ENCODE measurements at regions not wholly inside any gene's neighbourhood (a gene's known extent, or its start where the extent isn't known, plus 50 kb on each side); places are given as distances from the start of the nearest gene placed in this dataset.

DNA sequence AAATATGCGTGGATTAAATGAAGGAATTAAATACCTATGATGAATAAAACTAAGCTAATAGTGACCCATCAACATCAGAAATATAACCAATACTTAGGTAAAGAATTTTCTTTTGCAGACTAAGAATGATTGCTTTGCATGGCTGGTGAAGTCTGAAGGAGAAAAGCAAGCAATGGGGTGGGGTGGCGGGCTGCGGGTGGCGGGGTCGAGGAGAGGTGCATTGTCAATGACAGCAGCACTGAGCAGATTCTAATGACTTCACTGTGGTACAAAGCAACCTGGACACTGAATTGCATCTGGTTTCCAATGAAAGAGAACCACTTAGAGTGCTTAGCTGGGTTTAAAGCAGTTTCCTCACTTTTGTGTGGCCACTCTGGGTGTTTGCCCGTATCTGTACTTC is 171.5 kb upstream of the IL12A start:
- no peak for DNase-seq (ENCODE audit: low read depth in 2 of 2)

- no peak for DNase-seq (ENCODE audit: low read depth in 2 of 2)
Observed at GRCh38 chr3:159817571-159817970, 171.1 kb upstream of the IL12A start.

DNA sequence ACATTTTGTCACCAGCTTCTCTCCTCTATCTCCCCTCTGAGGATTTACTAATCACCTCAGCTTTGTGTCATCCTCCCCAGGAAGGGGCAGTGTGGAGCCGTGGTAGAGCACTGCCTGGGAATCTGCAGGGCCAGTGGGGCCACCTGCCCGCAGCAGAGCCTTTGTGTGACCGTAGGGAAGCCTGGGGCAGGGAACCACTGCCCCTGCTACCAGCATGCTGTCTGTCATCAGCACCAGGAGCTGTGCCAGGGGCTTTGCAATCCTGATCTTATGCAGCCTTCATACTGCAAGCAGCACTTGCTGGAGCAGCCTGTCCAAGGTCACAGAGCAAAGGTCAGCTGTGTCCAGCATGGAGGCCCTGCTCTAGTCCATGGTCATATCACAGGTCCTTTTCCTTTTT is 170.2 kb upstream of the IL12A start:
- no peak for DNase-seq (ENCODE audit: low read depth in 2 of 2)

- DNase-seq (ENCODE audit: low read depth in 2 of 2) = no peak
Observed at GRCh38 chr3:159818997-159819500, 169.6 kb upstream of the IL12A start.

DNA sequence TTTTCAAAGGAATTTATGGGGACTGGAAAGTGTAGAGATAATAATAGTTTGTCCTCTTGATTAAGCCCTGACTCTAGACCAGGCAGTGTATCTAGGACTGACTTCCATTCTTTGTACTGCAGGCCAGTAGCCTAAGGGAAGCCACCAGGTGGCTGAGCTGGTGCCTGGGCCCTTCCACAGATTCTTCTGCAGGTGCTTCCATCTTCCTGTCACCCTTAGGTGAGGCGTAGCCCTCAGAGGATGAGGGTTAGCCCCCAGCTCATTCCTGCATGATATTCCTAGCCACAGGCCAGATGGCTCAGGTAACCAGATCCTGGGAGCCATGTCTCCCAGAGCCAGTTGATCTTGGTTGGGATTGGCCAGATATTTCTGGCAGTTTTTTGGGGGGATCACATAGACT is 169.0 kb upstream of the IL12A start:
- no peak for DNase-seq (ENCODE audit: low read depth in 2 of 2)

DNA sequence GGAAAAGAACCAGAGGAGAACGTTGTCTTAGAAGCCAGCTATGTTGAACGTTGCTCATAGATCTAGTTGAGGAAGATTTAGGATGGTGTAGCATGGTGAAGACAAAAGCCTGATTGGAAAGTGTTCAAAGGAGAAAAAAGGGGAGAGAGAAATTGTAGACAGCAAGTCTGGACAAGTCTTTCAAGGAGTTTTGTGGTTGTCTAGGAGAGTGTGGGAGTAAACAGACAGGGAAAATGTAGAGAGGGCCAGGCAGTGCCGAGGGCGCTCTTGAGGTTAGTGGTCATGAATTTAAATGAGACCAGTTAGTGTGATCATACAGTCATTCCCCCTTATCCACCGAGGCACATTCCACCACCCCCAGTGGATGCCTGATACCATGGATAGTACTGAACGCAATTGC is 167.5 kb upstream of the IL12A start:
- DNase-seq (ENCODE audit: low read depth in 2 of 2) = no peak

DNA sequence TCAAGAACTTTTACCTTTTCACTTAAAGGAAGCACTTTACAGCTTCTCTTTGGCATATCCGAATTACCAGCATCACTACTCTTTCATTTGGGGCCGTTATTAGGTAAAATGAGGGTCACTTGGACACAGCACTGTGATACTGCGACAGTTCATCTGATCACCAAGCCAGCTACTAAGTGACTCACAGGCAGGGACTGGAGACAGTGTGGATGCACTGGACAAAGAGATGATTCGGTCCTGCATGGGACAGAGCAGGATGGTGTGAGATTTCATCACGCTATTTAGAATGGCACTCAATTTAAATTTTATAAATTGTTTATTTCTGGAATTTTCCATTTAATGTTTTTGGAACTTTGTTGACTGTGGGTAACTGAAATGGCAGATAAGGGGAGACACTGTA is 166.9 kb upstream of the IL12A start:
- DNase-seq (ENCODE audit: low read depth in 2 of 2) = no peak

GRCh38 chr3:159823780-159824179 is 164.9 kb upstream of the IL12A start:
- DNase-seq (ENCODE audit: low read depth in 2 of 2) = no peak

DNA sequence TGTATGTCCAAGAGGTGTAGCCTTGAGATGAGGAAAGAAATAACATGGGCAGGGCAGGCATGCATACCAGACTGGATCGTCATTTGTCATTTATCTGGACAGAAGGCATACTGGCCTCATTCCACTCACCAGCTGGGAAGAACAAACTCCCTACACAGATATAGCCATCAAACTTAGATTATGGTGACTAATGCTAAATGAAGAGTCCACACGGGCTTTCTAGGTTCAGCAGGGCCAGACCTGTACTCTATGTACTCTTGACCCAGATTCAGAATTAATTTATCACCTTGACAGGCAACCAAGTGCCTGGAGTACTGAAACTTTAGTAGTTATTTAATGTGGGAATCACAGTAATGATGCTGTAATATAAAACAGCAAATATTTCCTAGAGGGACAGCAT is 164.3 kb upstream of the IL12A start:
- no peak for DNase-seq (ENCODE audit: low read depth in 2 of 2)

DNA sequence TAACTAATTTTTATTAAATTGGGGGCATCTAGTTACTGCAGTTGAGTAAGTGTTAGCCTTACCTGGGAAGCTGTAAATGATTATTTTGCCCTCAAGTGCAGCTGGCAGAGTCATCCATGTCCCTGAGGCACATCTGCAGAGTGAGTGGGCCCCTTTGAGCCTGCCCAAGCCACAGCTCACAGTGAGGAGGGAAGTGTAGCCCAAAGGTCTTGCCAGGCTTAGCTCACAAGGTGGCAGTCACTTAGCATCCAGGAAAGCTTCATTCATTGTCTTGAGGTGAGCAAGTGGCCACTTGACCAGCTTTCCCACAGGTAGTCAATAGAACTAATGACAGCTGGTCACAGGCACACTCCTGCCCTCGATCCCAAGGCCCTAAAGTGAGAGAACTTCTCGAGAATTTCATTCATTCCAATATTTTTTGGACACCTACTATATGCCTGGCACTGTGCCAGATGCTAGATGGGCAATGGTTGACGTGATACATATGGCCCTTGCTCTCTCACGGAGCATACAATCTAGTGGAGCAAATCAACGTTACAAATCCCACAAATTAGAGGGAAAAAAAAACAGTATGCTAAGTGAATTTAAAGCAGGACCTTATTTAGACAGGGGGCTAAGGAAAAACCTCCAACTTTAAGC is 163.3 kb upstream of the IL12A start:
- DNase-seq (ENCODE audit: low read depth in 2 of 2) = no peak

- DNase-seq (ENCODE audit: low read depth in 2 of 2) = no peak
Observed at GRCh38 chr3:159828542-159828943, 160.1 kb upstream of the IL12A start.

DNA sequence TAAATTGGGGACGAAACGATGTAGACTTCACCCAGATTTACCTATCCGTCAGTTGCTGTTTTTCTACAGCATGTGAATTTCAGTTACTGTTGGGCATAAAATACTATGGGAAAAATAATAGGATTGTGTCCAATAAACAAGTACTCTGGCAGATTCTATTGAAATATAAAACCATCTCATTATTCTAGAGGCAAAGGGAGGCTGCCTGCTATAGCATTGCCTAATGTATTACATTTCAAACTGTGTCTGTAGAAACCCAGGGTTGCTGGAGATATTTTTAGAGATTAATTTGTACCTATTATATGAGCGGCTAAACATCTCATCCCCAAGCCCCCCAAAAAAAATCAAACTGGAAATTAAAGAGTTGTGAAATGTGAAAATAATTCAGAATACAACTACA is 159.6 kb upstream of the IL12A start:
- no peak for DNase-seq (ENCODE audit: low read depth in 2 of 2)

GRCh38 chr3:159829539-159830227 is 159.0 kb upstream of the IL12A start:
- no peak for DNase-seq (ENCODE audit: low read depth in 2 of 2)

DNA sequence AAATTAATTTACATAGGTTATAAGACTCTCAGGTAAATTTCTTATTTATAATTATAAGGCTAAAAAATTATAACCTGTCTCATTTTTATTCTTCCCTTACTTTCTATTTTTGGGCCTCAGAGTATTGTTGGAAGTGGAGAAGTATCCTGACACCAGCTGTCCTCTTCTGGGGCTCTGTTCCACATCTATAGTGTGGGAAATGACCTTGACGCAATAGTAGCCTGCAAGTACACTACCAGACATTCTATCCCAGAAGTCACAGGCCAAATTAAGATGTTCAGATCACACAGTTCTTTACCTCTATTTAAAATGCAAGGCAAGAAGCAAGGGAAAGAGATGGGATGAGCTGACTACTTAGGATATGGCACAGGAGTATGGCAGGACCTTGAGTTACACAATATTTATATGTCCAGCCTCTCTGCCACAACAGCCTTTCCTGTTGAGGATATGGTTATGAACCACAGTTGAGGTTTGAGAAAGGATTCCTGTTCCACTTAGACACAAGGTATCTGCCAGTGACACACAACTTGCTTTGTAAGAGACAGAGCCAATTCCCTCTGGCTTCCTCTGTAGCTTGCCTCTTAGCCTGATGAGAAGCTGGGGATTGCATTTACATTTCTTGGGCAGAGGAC is 158.0 kb upstream of the IL12A start:
- DNase-seq (ENCODE audit: low read depth in 2 of 2) = no peak

DNA sequence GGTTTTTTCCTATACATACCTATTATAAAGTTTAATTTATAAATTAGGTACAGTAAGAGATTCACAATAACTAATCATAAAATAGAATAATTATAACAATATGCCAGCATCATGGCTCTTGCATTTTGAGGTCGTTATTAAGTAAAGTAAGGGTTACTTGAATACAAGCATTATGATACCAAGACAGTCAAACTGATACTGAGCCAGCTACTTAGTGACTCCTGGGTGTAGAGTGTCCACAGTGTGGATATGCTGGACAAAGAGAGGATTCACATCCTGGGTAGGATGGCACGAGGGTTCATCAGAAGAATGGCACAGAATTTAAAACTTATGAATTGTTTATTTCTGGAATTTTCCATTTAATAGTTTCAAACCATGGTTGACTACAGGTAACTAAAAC is 157.2 kb upstream of the IL12A start:
- no peak for DNase-seq (ENCODE audit: low read depth in 2 of 2)

GRCh38 chr3:159832024-159832423 is 156.6 kb upstream of the IL12A start:
- no peak for DNase-seq (ENCODE audit: low read depth in 2 of 2)

DNA sequence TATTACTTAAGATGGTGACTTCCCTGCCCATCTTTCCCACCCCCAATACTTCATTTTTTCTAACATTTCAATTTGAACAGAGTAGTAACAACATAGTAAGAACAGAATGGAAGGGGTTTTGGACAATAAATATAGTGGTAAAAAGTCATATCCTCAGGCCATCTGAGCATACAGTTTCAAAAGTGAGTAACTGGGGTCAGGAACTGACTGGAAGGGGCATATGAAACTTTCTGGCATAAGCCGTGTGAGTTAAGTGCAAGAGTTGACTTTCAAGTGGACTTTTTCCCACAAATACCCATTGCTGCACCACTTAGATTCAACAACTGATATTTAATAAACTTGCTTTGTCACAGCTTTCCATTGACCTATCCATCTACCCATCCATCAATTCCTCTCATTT is 153.5 kb upstream of the IL12A start:
- no peak for DNase-seq (ENCODE audit: low read depth in 2 of 2)

DNA sequence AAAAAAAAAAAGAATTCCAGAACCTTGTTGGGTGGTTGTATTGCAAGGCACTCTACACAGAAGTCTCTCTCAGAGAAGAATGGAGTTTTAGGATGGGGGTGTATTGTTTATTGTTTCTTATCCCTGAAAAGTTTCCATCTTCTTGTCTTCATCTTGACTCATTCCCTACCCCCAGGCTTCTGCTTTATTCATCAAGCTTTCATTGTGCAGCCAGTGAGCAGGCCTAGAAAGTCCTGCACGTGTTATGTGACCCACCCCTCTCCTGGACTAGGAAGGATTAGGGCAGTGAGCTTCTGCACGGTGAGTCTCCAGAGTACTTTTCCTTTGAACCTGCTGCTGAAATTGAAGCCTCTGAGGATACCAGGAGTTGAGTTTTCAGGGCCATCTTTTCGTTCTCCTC is 150.9 kb upstream of the IL12A start:
- no peak for DNase-seq (ENCODE audit: low read depth in 2 of 2)

DNA sequence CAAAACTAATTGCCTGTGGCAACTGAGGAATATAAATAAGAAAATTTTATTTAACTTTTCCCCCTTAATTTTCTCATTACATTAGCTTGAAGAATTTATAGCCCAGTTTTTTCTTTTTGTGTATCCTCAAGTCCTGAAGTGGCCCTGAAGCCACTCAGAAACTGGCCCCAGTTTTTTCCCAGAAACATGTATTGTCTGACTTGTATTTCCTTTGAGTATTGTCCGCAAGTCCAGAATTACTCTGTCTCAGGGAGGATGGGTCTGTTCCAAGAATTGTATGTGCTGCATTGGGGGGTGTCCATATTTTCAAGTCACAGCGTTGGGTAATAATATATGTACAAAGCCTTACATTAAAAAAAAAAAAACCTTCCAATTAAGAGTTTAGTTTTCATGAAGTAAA is 149.7 kb upstream of the IL12A start:
- no peak for DNase-seq (ENCODE audit: low read depth in 2 of 2)

GRCh38 chr3:159839561-159840379 is 148.9 kb upstream of the IL12A start, which contains the start of gene SCHIP1:
TSS of gene SCHIP1 (plus strand) at chr3:159839861.
- DNase-seq (ENCODE audit: low read depth in 2 of 2) = no peak

- DNase-seq (ENCODE audit: low read depth in 2 of 2) = no peak
Observed at GRCh38 chr3:159840703-159841299, 147.8 kb upstream of the IL12A start.

DNA sequence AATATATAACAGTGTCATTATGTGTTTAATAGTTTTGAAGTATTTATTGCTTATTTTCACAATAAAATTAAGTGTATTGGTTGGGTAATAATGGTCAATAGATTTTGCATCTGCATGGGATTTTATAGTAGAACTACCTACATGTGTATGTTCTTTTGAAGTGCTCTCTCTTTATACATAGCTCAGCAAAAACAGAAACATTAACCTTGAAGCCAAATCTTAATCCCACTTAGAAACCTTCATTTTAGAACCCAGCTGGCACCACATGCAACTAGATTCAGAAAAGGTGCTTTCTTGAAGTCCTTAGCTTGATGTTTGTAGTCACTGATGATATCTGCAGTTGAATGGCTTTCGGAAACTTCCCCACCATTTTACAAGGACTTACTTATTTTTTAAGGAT is 146.9 kb upstream of the IL12A start:
- no peak for DNase-seq (ENCODE audit: low read depth in 2 of 2)
